ENCODE measurements at regions not wholly inside any gene's neighbourhood (a gene's known extent, or its start where the extent isn't known, plus 50 kb on each side); places are given as distances from the start of the nearest gene placed in this dataset.
A peak's percentile ranks its signal among the peaks of the same experiment; 100 is the strongest.

GRCh38 chr15:38662033-38662802, 97.6 kb upstream of the RASGRP1 start:
- H3K9me3 ChIP-seq (replicated peaks in 1 of 2; ENCODE audit: control insufficient read depth in 1 of 2, insufficient read depth in 1 of 2, low read length in 2 of 2), result no peaks in the 10 kb centered on the region
- Mint-ChIP-seq H3K4me1 (peaks cover 42% of the 10 kb centered on the region), H3K36me3 (no peaks in the 10 kb centered on the region), H3K27me3 (ENCODE audit: low read depth in 3 of 3) (no peaks in the 10 kb centered on the region), H3K9me3 (peaks cover 0 to 1% (median 0%) of the 10 kb centered on the region in 7 donors), H3K4me3 (peak overlapping the region in 1 of 2 donors; percentile 31), H3K27ac (peak overlapping the region in 1 of 7 donors; percentile 65)
- intact Hi-C loops (cut with micrococcal nuclease), result no loop called here
- no peak overlapping the region for H3K9ac ChIP-seq (ENCODE audit: insufficient read depth, low read length, poor library complexity, severe bottlenecking)
- DNase-seq, result peak; percentile 2 to 71 (median 16)
- no peaks in the 10 kb centered on the region for H3K36me3 ChIP-seq (replicated peaks in 1 of 2; ENCODE audit: control insufficient read depth in 1 of 2, insufficient read depth in 2 of 2, low read length in 2 of 2)
- H3K27ac ChIP-seq (ENCODE audit: low read depth in 1 of 2, low read length in 2 of 2), result peak overlapping the region in 1 of 2 donors; percentile 14
- WGBS (ENCODE audit: insufficient coverage), result 80% methylated on average over 1 of the region's 5 CpGs
- no peaks in the 10 kb centered on the region for H3K27me3 ChIP-seq (ENCODE audit: control insufficient read depth in 2 of 2, insufficient read depth in 2 of 2, low read length in 2 of 2)
- H2AFZ ChIP-seq (ENCODE audit: insufficient read depth, low read depth, low read length, poor library complexity, severe bottlenecking), result no peak overlapping the region
- peaks cover 20 to 26% of the 10 kb centered on the region in 2 donors for H3K4me1 ChIP-seq (ENCODE audit: control insufficient read depth in 1 of 2, insufficient read depth in 2 of 2, low read length in 2 of 2)
- TF ChIP-seq CTCF (IDR thresholded peaks at IDR 0.05), result no peak
- H4K20me1 ChIP-seq (ENCODE audit: insufficient read depth, low read length), result no peaks in the 10 kb centered on the region
- H3K79me2 ChIP-seq (ENCODE audit: insufficient read depth, low read length), result no peaks in the 10 kb centered on the region
- no peak overlapping the region for H3K4me3 ChIP-seq (replicated peaks in 1 of 3; ENCODE audit: low read depth in 2 of 3, low read length in 3 of 3)
- no peak overlapping the region for H3K4me2 ChIP-seq (replicated peaks; ENCODE audit: extremely low read depth, low read length, poor library complexity, severe bottlenecking)

GRCh38 chr15:38662805-38663204, 98.2 kb upstream of the RASGRP1 start:
- no peak for TF ChIP-seq CTCF (IDR thresholded peaks at IDR 0.05)
- Histone ChIP-seq H3K4me3 (replicated peaks in 1 of 3; ENCODE audit: low read depth in 2 of 3, low read length in 3 of 3) (no peak overlapping the region), H3K9me3 (replicated peaks in 1 of 2; ENCODE audit: control insufficient read depth in 1 of 2, insufficient read depth in 1 of 2, low read length in 2 of 2) (no peaks in the 10 kb centered on the region), H3K4me2 (replicated peaks; ENCODE audit: extremely low read depth, low read length, poor library complexity, severe bottlenecking) (no peak overlapping the region), H3K36me3 (replicated peaks in 1 of 2; ENCODE audit: control insufficient read depth in 1 of 2, insufficient read depth in 2 of 2, low read length in 2 of 2) (no peaks in the 10 kb centered on the region), H3K4me1 (ENCODE audit: control insufficient read depth in 1 of 2, insufficient read depth in 2 of 2, low read length in 2 of 2) (peaks cover 20 to 26% of the 10 kb centered on the region in 2 donors), H2AFZ (ENCODE audit: insufficient read depth, low read depth, low read length, poor library complexity, severe bottlenecking) (no peak overlapping the region), H3K27ac (ENCODE audit: low read depth in 1 of 2, low read length in 2 of 2) (peak overlapping the region in 1 of 2 donors; percentile 14), H3K27me3 (ENCODE audit: control insufficient read depth in 2 of 2, insufficient read depth in 2 of 2, low read length in 2 of 2) (no peaks in the 10 kb centered on the region), H4K20me1 (ENCODE audit: insufficient read depth, low read length) (no peaks in the 10 kb centered on the region), H3K79me2 (ENCODE audit: insufficient read depth, low read length) (no peaks in the 10 kb centered on the region), H3K9ac (ENCODE audit: insufficient read depth, low read length, poor library complexity, severe bottlenecking) (no peak overlapping the region)
- H3K4me1 Mint-ChIP-seq, result peaks cover 46% of the 10 kb centered on the region
- no CpG with 5 or more reads among the region's 2 CpGs for WGBS (ENCODE audit: insufficient coverage)
- intact Hi-C loops (cut with micrococcal nuclease), result no loop called here
- no peak for DNase-seq
- H3K27ac Mint-ChIP-seq, result no peak overlapping the region
- no peaks in the 10 kb centered on the region for H3K36me3 Mint-ChIP-seq
- H3K4me3 Mint-ChIP-seq, result no peak overlapping the region
- no peaks in the 10 kb centered on the region for H3K27me3 Mint-ChIP-seq (ENCODE audit: low read depth in 3 of 3)
- H3K9me3 Mint-ChIP-seq, result peaks cover 0 to 5% (median 0%) of the 10 kb centered on the region in 7 donors
